GM12892 (cell line): ENCODE measurements at regions not wholly inside any gene's neighbourhood (a gene's known extent, or its start where the extent isn't known, plus 50 kb on each side); places are given as distances from the start of the nearest gene placed in this dataset.

ENCODE experiments used
- POLR2A ChIP-seq: IDR thresholded peaks from 2 replicates; pipeline ENCODE4 v1.6.1; 2011; ENCODE audit warnings: low read depth, low read length, control low read depth
- POLR2AphosphoS5 ChIP-seq: IDR thresholded peaks from 2 replicates; pipeline ENCODE4 v1.6.1; 2011; ENCODE audit warnings: low read depth, low read length, control low read depth

- TF ChIP-seq POLR2A, result no peak
- TF ChIP-seq POLR2AphosphoS5, result no peak
Measured at GRCh38 chr10:130362308-130362761, 226.1 kb downstream of the GLRX3 start.
